ACC112 (cell line): ENCODE measurements at regions not wholly inside any gene's neighbourhood (a gene's known extent, or its start where the extent isn't known, plus 50 kb on each side); places are given as distances from the start of the nearest gene placed in this dataset.
"Not testable (repeated sequence)": the region's sequence is repeated elsewhere in the genome, so short reads cannot be mapped to it uniquely, and the experiment has no call there.

Experiments used
- H2AFZ ChIP-seq: fragments of 200-600 bp; sonication (generic); one replicate; pipeline ENCODE4 v1.6.0; 2017; ENCODE audit warnings: antibody characterized with exemption, low read length; ENCODE audit not compliant: unreplicated experiment
- H3K27ac ChIP-seq: fragments of 200-600 bp; sonication (generic); 2 replicates; pipeline ENCODE4 v1.5.1; 2014; ENCODE audit warnings: low read depth, mild to moderate bottlenecking, antibody characterized with exemption, low read length, moderate library complexity
- H3K27me3 ChIP-seq: fragments of 200-600 bp; sonication (generic); 2 replicates; pipeline ENCODE4 v1.6.1; 2014; ENCODE audit warnings: mild to moderate bottlenecking, antibody characterized with exemption, low read length, moderate library complexity, mixed read lengths; ENCODE audit not compliant: insufficient read depth
- H3K36me3 ChIP-seq: fragments of 200-600 bp; sonication (generic); 2 replicates; pipeline ENCODE4 v1.6.1; 2016; ENCODE audit warnings: mild to moderate bottlenecking, antibody characterized with exemption, low read length, moderate library complexity, mixed read lengths; ENCODE audit not compliant: insufficient read depth
- H3K4me1 ChIP-seq: fragments of 200-600 bp; sonication (generic); one replicate; pipeline ENCODE4 v1.6.1; 2016; ENCODE audit warnings: low read length, mixed read lengths; ENCODE audit not compliant: insufficient read depth, unreplicated experiment, control insufficient read depth
- H3K4me3 ChIP-seq: fragments of 200-600 bp; sonication (generic); 2 replicates; pipeline ENCODE4 v1.5.1; 2014; ENCODE audit warnings: mild to moderate bottlenecking, low read depth, low read length
- H3K79me2 ChIP-seq: fragments of 200-600 bp; sonication (generic); one replicate; pipeline ENCODE4 v1.6.0; 2016; ENCODE audit warnings: low read length; ENCODE audit not compliant: control insufficient read depth, unreplicated experiment, insufficient read depth

DNA sequence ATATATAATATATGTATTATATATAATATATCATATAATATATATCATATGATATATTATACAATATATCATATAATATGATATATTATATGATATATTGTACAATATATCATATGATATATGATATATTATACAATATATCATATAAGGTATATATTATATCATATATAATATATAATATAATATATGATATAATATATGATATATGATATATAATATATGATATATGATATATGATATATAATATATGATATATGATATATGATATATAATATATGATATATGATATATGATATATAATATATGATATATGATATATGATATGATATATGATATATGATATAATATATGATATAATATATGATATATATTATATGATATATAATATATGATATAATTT, 617.3 kb downstream of the TRIB2 start:
- not testable (repeated sequence) for H3K4me3 ChIP-seq, H3K27me3 ChIP-seq, H3K79me2 ChIP-seq, H2AFZ ChIP-seq, H3K27ac ChIP-seq, H3K4me1 ChIP-seq, H3K36me3 ChIP-seq

DNA sequence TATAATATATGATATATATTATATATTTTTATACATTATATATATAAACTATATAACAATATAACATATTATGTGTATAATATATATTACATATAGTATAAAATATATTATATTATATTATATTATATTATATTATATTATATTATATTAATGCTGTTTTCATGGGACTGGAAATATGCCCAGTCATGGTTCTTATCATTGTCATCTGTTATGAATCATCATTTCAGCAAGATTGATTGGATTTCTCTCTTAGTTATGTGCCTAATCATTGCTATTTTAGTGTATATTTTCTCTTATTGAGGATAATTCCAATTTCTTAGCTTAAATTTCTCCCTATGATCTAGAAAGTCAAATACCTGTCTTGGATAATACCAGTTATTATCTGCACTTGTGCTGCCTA, 617.8 kb downstream of the TRIB2 start:
- Histone ChIP-seq H3K79me2 (no peaks in the 10 kb centered on the region), H3K4me1 (no peaks in the 10 kb centered on the region), H3K4me3 (no peak overlapping the region), H3K36me3 (no peaks in the 10 kb centered on the region), H3K27me3 (no peaks in the 10 kb centered on the region), H3K27ac (no peak overlapping the region), H2AFZ (no peak overlapping the region)

DNA sequence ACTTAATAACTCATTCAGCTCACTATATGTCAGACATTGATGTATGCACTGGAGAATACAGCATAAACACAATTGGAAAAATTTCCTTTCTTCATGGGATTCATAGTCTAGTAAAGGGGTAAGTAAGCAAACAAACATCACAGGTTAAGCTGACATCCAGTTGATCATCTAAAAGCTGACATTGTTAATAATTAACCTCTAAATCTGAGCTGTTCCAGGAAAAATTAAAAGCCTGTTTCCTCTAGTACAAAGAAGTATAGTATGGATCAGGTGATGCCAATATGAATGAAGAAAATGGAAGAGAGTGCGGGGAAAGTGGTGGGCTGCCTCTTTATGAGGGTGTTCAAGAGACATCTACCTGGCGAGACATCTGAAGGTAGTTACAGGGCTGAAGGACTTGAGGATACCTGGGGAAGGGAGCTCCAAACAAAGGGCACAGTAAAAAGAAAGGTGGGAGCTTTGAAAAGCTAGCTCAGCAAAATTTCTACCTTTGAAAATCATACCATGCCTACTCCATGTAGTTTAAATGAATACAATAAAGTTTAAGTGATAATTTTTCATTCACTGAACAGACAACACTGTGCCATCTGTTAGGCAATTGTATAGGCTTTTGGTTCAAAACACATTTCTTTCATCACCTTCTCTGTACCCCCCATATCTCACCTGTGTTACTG, 619.3 kb downstream of the TRIB2 start:
- Histone ChIP-seq H3K36me3 (no peaks in the 10 kb centered on the region), H3K27ac (no peak overlapping the region), H3K79me2 (no peaks in the 10 kb centered on the region), H3K4me1 (no peaks in the 10 kb centered on the region), H3K4me3 (no peak overlapping the region), H3K27me3 (no peaks in the 10 kb centered on the region), H2AFZ (no peak overlapping the region)

DNA sequence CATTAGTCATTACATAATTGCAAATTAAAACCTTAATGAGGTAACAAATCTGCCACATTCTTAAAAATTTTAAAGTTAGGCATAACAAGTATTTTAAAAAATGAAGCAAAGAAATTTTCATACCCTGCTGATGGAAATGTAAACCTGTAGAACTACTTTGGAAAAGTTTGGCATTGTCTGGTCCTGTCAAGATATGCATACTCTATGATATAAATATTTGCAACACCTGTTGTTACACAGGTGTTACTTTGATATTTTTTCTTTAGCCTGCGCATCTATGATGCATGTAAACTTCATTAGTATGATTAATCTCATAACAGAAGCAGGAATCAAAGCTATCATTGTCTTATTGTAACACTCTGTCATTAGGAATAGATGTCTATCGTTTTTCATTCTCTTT, 634.3 kb downstream of the TRIB2 start:
- H3K36me3 ChIP-seq: no peaks in the 10 kb centered on the region
- no peaks in the 10 kb centered on the region for H3K27me3 ChIP-seq
- no peak overlapping the region for H3K4me3 ChIP-seq
- H2AFZ ChIP-seq: no peak overlapping the region
- H3K4me1 ChIP-seq: no peaks in the 10 kb centered on the region
- H3K79me2 ChIP-seq: no peaks in the 10 kb centered on the region
- H3K27ac ChIP-seq: no peak overlapping the region

DNA sequence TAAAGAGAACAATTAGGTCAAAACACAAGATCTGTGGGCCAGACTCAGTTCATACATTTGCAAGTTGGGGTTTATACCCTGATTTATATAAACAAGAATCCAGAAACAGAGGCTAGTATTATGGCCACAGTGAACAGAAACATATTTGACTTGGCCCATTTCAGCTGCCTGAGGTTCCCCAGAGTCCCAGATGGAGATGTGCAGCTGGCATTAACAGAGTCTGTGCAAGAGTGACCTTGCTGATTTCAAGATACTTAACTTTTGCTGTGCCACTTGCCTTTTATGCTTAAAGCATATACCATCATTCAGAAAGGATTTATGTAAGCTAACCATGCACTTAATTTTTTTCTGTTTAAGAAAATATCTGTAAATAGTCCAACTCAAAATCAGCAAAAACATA, 636.3 kb downstream of the TRIB2 start:
- Histone ChIP-seq H3K4me1 (no peaks in the 10 kb centered on the region), H2AFZ (no peak overlapping the region)

DNA sequence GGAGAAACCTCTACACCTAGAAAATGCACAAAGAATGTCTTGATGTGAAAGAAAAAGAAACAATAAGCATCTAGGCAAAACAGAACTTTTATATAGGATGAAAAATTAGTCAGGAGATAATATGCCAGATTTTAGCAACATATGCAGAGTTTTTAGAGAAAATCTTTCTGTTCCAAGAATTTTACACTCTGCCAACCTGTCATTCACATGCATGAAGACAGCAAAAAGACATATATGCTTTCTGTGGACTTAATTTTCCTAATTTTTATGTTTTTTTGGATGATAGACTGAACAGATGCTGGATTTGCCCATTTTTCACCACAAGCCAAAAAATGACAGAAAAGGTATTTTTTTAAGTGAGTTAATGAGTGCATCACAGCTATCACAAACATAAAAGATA, 637.3 kb downstream of the TRIB2 start:
- Histone ChIP-seq H3K36me3 (no peaks in the 10 kb centered on the region), H3K4me1 (no peaks in the 10 kb centered on the region), H3K79me2 (no peaks in the 10 kb centered on the region), H2AFZ (no peak overlapping the region), H3K27me3 (no peaks in the 10 kb centered on the region), H3K4me3 (no peak overlapping the region), H3K27ac (no peak overlapping the region)

More for the DNA sequence above, 636.3 kb downstream of the TRIB2 start:
- no peak overlapping the region for H3K27ac ChIP-seq
- no peak overlapping the region for H3K4me3 ChIP-seq
- H3K36me3 ChIP-seq: no peaks in the 10 kb centered on the region
- no peaks in the 10 kb centered on the region for H3K27me3 ChIP-seq
- H3K79me2 ChIP-seq: no peaks in the 10 kb centered on the region

DNA sequence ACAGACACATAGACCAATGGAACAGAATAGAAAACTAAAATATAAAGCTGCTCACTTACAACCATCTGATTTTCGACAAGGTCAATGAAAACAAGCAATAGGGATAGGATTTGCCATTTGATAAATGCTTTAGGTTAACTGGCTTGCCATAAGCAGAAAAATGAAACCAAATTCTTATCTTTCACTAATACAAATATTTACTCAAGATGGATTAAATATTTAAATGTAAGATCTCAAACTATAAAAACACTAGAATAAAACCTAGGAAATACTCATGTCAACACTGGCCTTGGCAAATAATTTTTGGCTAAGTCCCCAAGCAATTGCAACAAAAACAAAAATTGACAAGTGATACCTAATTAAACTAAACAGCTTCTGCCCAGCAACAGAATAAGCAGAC, 665.2 kb downstream of the TRIB2 start:
- not testable (repeated sequence) for H2AFZ ChIP-seq, H3K79me2 ChIP-seq, H3K4me1 ChIP-seq, H3K27ac ChIP-seq, H3K27me3 ChIP-seq, H3K36me3 ChIP-seq, H3K4me3 ChIP-seq

DNA sequence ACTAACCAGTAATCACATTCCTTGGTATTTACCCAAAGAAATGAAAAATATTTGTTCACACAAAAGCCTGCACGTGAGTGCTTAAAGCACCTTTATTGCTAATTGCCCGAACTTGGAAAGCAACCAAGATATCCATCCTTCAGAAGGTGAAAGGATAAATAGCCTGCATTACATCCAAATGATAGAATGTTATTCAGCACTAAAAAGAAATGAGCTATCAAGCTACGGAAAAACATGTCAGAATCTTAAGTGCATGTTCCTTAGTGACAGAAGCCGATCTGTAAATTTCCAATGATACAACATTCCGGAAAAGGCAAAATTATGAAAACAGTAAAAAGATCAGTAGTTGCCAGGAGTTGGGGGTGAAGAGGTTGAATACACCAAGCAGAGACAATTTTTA, 672.4 kb downstream of the TRIB2 start:
- not testable (repeated sequence) for H3K36me3 ChIP-seq, H3K27me3 ChIP-seq, H3K4me1 ChIP-seq, H3K27ac ChIP-seq, H3K79me2 ChIP-seq, H2AFZ ChIP-seq, H3K4me3 ChIP-seq

DNA sequence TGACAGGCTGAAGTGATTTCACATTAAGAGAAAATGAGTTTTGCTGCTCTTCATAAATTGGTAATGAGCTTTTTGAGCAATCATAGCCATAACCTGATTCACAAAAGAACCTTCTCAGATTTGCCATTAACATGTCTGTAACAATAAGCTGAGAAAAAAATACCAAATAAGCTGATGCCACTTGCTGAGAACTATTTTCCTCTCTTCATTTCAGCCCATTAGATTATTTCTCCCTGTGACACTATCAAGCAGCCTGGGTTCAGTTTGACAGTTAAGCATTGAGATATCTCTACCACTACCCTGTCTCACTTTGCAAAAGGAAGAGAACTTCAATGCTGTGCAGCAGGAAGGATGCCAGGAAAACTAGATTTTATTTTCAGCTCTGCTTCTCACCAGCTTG, 673.9 kb downstream of the TRIB2 start:
- Histone ChIP-seq H3K4me1 (no peaks in the 10 kb centered on the region), H3K36me3 (no peaks in the 10 kb centered on the region), H3K27ac (no peak overlapping the region), H3K4me3 (no peak overlapping the region), H2AFZ (no peak overlapping the region), H3K79me2 (no peaks in the 10 kb centered on the region), H3K27me3 (no peaks in the 10 kb centered on the region)

DNA sequence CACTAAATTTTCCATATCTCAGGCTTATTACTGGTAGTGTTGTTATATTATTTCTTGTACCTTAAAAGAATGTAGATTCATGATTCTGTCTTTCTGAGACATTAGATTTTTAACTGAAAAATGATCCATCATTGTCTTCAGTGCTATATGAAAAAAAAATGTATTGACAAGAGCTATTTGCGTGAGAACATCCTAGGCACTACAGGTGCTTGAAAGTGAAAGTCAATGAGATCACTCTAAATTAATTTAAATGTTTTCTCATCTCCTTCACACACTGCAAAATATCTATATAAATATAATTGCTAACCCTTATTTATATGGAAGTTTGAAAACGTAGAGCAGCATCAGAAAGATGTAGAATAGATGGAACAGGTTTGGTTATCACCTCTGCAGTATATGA, 684.6 kb downstream of the TRIB2 start:
- no peak overlapping the region for H3K4me3 ChIP-seq
- no peaks in the 10 kb centered on the region for H3K79me2 ChIP-seq
- H3K27me3 ChIP-seq: no peaks in the 10 kb centered on the region
- no peak overlapping the region for H2AFZ ChIP-seq
- H3K27ac ChIP-seq: no peak overlapping the region
- no peaks in the 10 kb centered on the region for H3K4me1 ChIP-seq
- H3K36me3 ChIP-seq: no peaks in the 10 kb centered on the region

DNA sequence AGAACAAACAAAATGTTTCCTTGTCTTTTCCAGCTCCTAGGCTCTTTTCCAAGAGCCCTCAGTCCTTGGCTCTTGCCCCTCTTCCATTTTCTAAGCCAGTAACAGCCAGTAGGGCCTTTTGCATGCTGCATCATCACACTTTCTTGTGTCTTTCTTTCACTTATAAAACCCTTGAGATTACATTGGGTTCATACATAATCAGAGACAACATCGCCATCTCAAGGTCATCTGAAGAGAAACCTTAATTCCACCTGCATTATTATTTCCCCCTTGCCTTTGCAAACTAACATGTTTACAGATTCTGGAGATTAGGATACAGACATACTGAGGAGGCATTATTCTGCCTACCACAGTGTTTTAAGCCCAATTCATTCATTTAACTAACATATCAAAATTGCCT, 697.3 kb downstream of the TRIB2 start:
- Histone ChIP-seq H3K4me3 (no peak overlapping the region), H3K27me3 (no peaks in the 10 kb centered on the region), H3K4me1 (no peaks in the 10 kb centered on the region), H3K79me2 (no peaks in the 10 kb centered on the region), H3K36me3 (no peaks in the 10 kb centered on the region), H2AFZ (no peak overlapping the region), H3K27ac (no peak overlapping the region)
